ENCODE measurements at regions not wholly inside any gene's neighbourhood (a gene's known extent, or its start where the extent isn't known, plus 50 kb on each side); places are given as distances from the start of the nearest gene placed in this dataset.

GRCh38 chr2:81061016-81061415 is 756.5 kb upstream of the LRRTM1 start:
- no TSS peak for BruUV-seq (replicated peaks)
- CTCF ChIA-PET (ENCODE audit: low intra/inter-chr PET ratio) = no interaction called here
- intact Hi-C loops (cut with micrococcal nuclease) = no loop called here

More at GRCh38 chr2:81061016-81061415, 756.5 kb upstream of the LRRTM1 start:
- no peak overlapping the region for H3K27ac ChIP-seq (ENCODE audit: extremely low read depth, low read depth, low read length)
- no peaks in the 10 kb centered on the region; the same call in 1 of the 2 replicates for H3K9me3 ChIP-seq (replicated peaks; ENCODE audit: control insufficient read depth, insufficient read depth, low read depth, low read length)
- no peaks in the 10 kb centered on the region for H3K4me1 ChIP-seq (replicated peaks in 1 of 2; ENCODE audit: control insufficient read depth in 2 of 2, insufficient read depth in 2 of 2, low read length in 2 of 2)
- in situ Hi-C loops (cut with MboI) = no loop called here
- no peak for ATAC-seq
- no peak for FAIRE-seq
- H3K4me2 ChIP-seq (ENCODE audit: insufficient read depth, low read length) = no peak overlapping the region
- H3K4me3 ChIP-seq = no peak overlapping the region
- H2AFZ ChIP-seq (ENCODE audit: low read depth, low read length) = no peak overlapping the region
- POLR2A ChIA-PET = no interaction called here
- H3K79me2 ChIP-seq (ENCODE audit: control insufficient read depth, insufficient read depth, low read length) = no peaks in the 10 kb centered on the region
- TF ChIP-seq HINFP (tag; conservative IDR thresholded peaks at IDR 0.05; ENCODE audit: low read depth) (no peak), ZBTB11 (CRISPR knock-in tag; IDR thresholded peaks at IDR 0.05) (no peak), PML (IDR thresholded peaks at IDR 0.05; ENCODE audit: low read length) (no peak), U2AF2 (optimal IDR thresholded peaks at IDR 0.05; ENCODE audit: low read depth, low read length) (no peak), HES1 (IDR thresholded peaks at IDR 0.05; ENCODE audit: low read depth) (no peak), BRD9 (IDR thresholded peaks at IDR 0.05; ENCODE audit: low read depth, partially characterized antibody) (no peak), ZBTB26 (CRISPR knock-in tag; IDR thresholded peaks at IDR 0.05) (no peak), ZBTB5 (IDR thresholded peaks at IDR 0.05) (no peak)
- no peaks in the 10 kb centered on the region for H3K27me3 ChIP-seq (ENCODE audit: control insufficient read depth in 2 of 2, insufficient read depth in 2 of 2, low read length in 2 of 2)
- 7% methylated on average over 2 of the region's 2 CpGs for WGBS (ENCODE audit: insufficient coverage, low coverage, missing lambda C conversion rate)
- no peaks in the 10 kb centered on the region for H3K9me1 ChIP-seq (ENCODE audit: control insufficient read depth, insufficient read depth, low read length)
- no peaks in the 10 kb centered on the region for H4K20me1 ChIP-seq (replicated peaks; ENCODE audit: control insufficient read depth, insufficient read depth, low read length)
- DNase-seq (ENCODE audit: extremely low read depth in 1 of 4, low spot score in 3 of 4) = no peak
- H3K36me3 ChIP-seq (ENCODE audit: control insufficient read depth, insufficient read depth, low read length) = no peaks in the 10 kb centered on the region
- H3K9ac ChIP-seq (ENCODE audit: insufficient read depth in 1 of 2, low read depth in 2 of 2, low read length in 2 of 2) = no peak overlapping the region
